VCaP (cell line): ENCODE measurements at regions not wholly inside any gene's neighbourhood (a gene's known extent, or its start where the extent isn't known, plus 50 kb on each side); places are given as distances from the start of the nearest gene placed in this dataset.
"Not testable (repeated sequence)": the region's sequence is repeated elsewhere in the genome, so short reads cannot be mapped to it uniquely, and the experiment has no call there.

Experiments
- H3K27ac ChIP-seq: fragments of 450-650 bp; 2 replicates; pipeline ENCODE4 v1.5.1; 2017
- CTCF ChIP-seq: fragments of 450-650 bp; conservative IDR thresholded peaks from 2 replicates; pipeline ENCODE4 v1.5.1; 2017; ENCODE audit warnings: mild to moderate bottlenecking, moderate library complexity

DNA sequence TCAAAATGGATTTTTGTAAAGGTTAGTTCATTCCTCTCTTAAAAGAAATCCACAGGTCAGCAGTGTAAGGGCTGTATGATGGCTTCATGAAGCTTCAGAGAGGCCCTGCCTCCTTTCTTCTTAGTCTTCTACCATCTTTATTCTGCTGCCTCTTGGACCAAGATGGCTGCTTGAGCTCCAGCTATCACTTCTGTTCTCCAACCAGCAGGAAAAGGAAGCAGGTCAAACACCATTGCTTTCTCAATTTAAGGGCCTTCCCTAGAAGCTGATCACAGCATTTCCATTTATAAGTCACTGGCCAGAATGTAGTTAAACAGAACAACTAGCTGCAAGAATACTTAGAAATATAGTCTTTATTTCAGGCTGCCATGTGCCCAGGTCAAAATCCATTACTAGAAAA lies 336.8 kb upstream of the KLF3 start:
- no peak for TF ChIP-seq CTCF
- no peak overlapping the region for H3K27ac ChIP-seq

DNA sequence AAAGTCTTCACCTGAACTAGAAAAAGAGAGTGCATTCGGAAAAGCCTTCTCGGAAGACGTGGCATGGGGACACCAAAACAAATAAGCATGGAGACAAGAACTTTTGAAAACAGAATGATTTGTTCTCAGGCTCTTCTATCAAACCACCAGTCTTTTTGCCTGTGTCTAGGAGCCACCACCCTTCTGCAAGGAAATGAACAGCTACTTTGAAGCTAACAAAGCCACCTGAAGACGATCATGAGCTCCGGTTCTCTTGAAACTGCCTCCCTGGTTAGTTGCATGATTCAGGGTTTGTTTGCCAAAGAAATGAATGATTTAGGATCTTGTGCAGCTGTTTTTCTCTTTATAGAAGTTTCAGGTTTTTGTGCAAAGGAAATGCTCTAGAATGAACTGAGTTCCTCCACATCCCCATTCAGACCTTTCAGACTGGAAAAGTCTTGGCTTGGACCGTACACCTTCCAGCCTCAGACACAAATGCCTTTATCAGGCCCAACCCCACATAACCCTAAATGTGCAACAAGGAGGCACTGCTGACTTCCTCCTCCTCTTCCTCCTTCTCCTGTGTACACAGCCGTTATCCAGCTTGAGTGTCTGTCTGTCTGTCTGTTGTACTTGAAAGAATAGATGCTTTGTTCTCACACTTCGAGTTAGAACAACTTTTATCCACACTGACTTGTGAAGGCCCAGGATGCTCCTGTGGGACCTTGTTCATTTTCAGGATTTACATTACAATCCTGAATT lies 334.8 kb upstream of the KLF3 start:
- TF ChIP-seq CTCF, result no peak
- peak overlapping the region; percentile 39; the same call in 1 of the 2 replicates for H3K27ac ChIP-seq

GRCh38 chr4:38330321-38330720 lies 333.7 kb upstream of the KLF3 start:
- no peak overlapping the region for H3K27ac ChIP-seq
- TF ChIP-seq CTCF, result no peak

DNA sequence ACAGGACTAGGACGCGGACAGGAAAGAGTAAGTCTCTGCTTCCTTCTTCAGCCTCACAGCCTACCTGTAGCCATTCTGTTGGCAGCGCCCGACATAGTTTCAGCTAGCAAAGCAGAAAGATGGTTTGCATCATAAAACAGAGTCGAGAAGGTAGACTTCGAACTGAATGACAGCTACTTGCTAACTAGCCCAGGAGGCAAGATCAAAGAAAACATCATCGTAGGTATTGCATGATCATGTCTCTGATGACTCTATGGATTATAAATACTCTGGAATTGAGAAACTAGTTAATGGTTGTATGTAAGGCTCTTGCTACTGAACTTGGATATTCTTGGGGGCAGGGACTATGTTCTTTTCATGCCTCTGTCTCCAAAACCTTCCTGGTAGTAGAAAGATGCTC lies 333.1 kb upstream of the KLF3 start:
- no peak overlapping the region for H3K27ac ChIP-seq
- no peak for TF ChIP-seq CTCF

GRCh38 chr4:38332699-38333098 lies 331.3 kb upstream of the KLF3 start:
- no peak overlapping the region for H3K27ac ChIP-seq
- no peak for TF ChIP-seq CTCF

DNA sequence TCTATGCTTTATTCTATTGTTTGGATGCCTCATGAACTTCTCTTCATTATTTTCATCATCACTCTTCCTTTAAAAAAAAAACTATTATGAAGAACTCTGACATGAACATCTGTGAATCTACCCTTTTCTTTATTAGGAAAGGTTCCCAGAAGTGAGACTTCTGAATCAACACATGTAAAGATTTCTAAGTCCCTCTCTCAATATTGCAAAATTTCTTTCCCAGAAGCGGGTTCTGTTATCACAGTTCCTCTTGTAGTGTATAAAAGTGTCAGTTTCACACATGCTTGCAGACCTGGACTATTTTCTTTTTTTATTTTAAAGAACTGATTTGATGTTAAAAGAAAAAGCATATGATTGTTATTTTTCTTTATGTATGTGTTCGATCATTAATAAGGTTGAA lies 330.8 kb upstream of the KLF3 start:
- H3K27ac ChIP-seq, result peak overlapping the region; percentile 89; the same call in 1 of the 2 replicates
- TF ChIP-seq CTCF, result no peak

- H3K27ac ChIP-seq, result peak overlapping the region; percentile 89
- TF ChIP-seq CTCF, result no peak
These were observed 329.2 kb upstream of the KLF3 start for GRCh38 chr4:38334791-38335190.

- H3K27ac ChIP-seq, result not testable (repeated sequence)
These were observed 325.1 kb upstream of the KLF3 start for GRCh38 chr4:38338939-38339338.
